Spleen (tissue), 11 donors: ENCODE measurements at regions not wholly inside any gene's neighbourhood (a gene's known extent, or its start where the extent isn't known, plus 50 kb on each side); places are given as distances from the start of the nearest gene placed in this dataset.

Source experiments
- DNase-seq: peaks from one replicate; pipeline ENCODE4 v3.0.0-alpha.2; 2020
- H3K27ac ChIP-seq, 8 donors: fragments of 200-600 bp; sonication (generic) in 7 of 8; 1 replicate in 4 of 8; 2 replicates in 4 of 8; pipeline versions ENCODE4 v1.5.0 to v1.8.0; 2016 to 2021; ENCODE audit warnings: inconsistent platforms in 4 of 8, mild to moderate bottlenecking in 4 of 8, moderate library complexity in 1 of 8
- H3K27me3 ChIP-seq, 7 donors: fragments of 200-600 bp; sonication (generic) in 6 of 7; replicated peaks in 1 of 7; 1 replicate in 4 of 7; 2 replicates in 3 of 7; pipeline versions ENCODE4 v1.5.0 to v1.8.0; 2016 to 2021; ENCODE audit warnings: inconsistent platforms in 3 of 7, mild to moderate bottlenecking in 1 of 7
- H3K36me3 ChIP-seq, 6 donors: fragments of 200-600 bp; sonication (generic) in 5 of 6; 1 replicate in 4 of 6; 2 replicates in 2 of 6; pipeline versions ENCODE4 v1.5.0 to v1.8.0; 2016 to 2021; ENCODE audit warnings: inconsistent platforms in 2 of 6
- H3K4me1 ChIP-seq, 6 donors: fragments of 200-600 bp; sonication (generic) in 5 of 6; 1 replicate in 3 of 6; 2 replicates in 3 of 6; pipeline versions ENCODE4 v1.5.0 to v1.8.0; 2016 to 2021; ENCODE audit warnings: inconsistent platforms in 3 of 6
- H3K4me3 ChIP-seq, 8 donors: fragments of 200-600 bp; sonication (generic) in 7 of 8; 1 replicate in 4 of 8; 2 replicates in 4 of 8; pipeline versions ENCODE4 v1.5.0 to v1.8.0; 2016 to 2021; ENCODE audit warnings: inconsistent platforms in 4 of 8, mild to moderate bottlenecking in 4 of 8, moderate library complexity in 2 of 8
- H3K9me3 ChIP-seq, 8 donors: fragments of 200-600 bp; sonication (generic) in 7 of 8; 1 replicate in 4 of 8; 2 replicates in 4 of 8; pipeline versions ENCODE4 v1.5.0 to v1.8.0; 2016 to 2021; ENCODE audit warnings: inconsistent platforms in 4 of 8
- POLR2A ChIP-seq, 3 donors: fragments of 450-650 bp; IDR thresholded peaks; one replicate each; pipeline ENCODE4 v1.5.1; 2017; ENCODE audit warnings: antibody characterized with exemption in 3 of 3, mild to moderate bottlenecking in 1 of 3
- POLR2AphosphoS5 ChIP-seq, 3 donors: sonication (generic); formaldehyde crosslinking; IDR thresholded peaks; one replicate each; pipeline ENCODE4 v1.5.1; 2017; ENCODE audit warnings: antibody characterized with exemption in 3 of 3
- WGBS, 5 donors: extraction: QIAGEN DNeasy Blood & Tissue Kit in 3 of 5; methylation state at CpG; one replicate each; pipeline versions ENCODE4 v1.1.5 to v1.1.7; 2013 to 2018; 5-methylcytosine and 5-hydroxymethylcytosine counted together
- intact Hi-C: fragments of 100-400 bp; cut with DNase I; formaldehyde crosslinking; loops from one replicate; pipeline ENCODE4 v1.15.0; 2023; ENCODE audit warnings: low total_unique reads
- TF ChIP-seq, protein P1 (sequence below), 11 experiments: fragments of 200-600 bp in 7 of 11; fragments of 450-650 bp in 4 of 11; sonication (generic) in 4 of 11; IDR thresholded peaks in 8 of 11; conservative IDR thresholded peaks in 3 of 11; 1 replicate in 7 of 11; 2 replicates in 4 of 11; pipeline versions ENCODE4 v1.4.0 to v1.8.0; 2016 to 2021; ENCODE audit warnings: antibody characterized with exemption in 11 of 11, inconsistent platforms in 4 of 11, mild to moderate bottlenecking in 1 of 11
- donor health status: healthy with polysubstance abuse.
- donor health status: DM: no; HTN: no; CAD: no; lungs with moderate emphysema.
- donor health status: DM: no; HTN: no; CAD: no.
- donor health status: Bipolar disorder and iron deficiency.
- donor health status: healthy.
- donor health status: DM: no; HTN: no; CAD: no.
- donor health status: DM: yes; HTN: yes; CAD: no.

GRCh38 chr10:118537623-118538022 lies 57.8 kb downstream of the PRLHR start:
- intact Hi-C loops, result no loop called here
- Histone ChIP-seq H3K36me3 (no peaks in the 10 kb centered on the region), H3K4me3 (no peak overlapping the region), H3K27ac (no peak overlapping the region), H3K27me3 (peaks cover 0 to 24% (median 0%) of the 10 kb centered on the region in 7 donors), H3K4me1 (no peaks in the 10 kb centered on the region), H3K9me3 (no peaks in the 10 kb centered on the region)
- TF ChIP-seq, protein P1, sequence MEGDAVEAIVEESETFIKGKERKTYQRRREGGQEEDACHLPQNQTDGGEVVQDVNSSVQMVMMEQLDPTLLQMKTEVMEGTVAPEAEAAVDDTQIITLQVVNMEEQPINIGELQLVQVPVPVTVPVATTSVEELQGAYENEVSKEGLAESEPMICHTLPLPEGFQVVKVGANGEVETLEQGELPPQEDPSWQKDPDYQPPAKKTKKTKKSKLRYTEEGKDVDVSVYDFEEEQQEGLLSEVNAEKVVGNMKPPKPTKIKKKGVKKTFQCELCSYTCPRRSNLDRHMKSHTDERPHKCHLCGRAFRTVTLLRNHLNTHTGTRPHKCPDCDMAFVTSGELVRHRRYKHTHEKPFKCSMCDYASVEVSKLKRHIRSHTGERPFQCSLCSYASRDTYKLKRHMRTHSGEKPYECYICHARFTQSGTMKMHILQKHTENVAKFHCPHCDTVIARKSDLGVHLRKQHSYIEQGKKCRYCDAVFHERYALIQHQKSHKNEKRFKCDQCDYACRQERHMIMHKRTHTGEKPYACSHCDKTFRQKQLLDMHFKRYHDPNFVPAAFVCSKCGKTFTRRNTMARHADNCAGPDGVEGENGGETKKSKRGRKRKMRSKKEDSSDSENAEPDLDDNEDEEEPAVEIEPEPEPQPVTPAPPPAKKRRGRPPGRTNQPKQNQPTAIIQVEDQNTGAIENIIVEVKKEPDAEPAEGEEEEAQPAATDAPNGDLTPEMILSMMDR (IDR thresholded peaks at IDR 0.05 in 8 of 11, conservative IDR thresholded peaks at IDR 0.05 in 3 of 11), result no peak
- no peak for DNase-seq
- 74 to 88% (median 82%) methylated on average over 1 of the region's 1 CpG for WGBS, 5 donors

DNA sequence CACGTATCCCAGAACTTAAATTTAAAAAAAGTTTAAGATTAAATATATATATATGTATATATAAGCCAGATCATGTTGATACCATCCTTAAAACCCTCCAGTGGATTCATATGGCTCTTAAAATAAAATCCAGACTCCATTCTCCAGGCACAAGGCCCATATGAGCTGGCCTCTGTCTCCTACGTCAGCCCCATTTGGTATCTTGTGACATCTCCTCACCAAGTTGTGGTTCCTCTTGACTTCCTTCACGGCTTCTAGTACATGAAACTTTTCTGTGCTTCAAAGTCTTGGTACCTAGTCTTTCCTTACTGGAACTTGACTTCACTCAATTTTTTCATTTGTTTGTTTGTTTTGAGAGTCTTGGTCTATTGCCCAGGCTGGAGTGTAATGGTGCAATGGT lies 61.3 kb downstream of the PRLHR start:
- Histone ChIP-seq H3K4me1 (no peaks in the 10 kb centered on the region), H3K36me3 (no peaks in the 10 kb centered on the region), H3K4me3 (no peak overlapping the region), H3K27ac (no peak overlapping the region), H3K9me3 (no peaks in the 10 kb centered on the region), H3K27me3 (no peaks in the 10 kb centered on the region)
- TF ChIP-seq POLR2A (IDR thresholded peaks at IDR 0.05), result no peak
- DNase-seq, result no peak
- intact Hi-C loops, result no loop called here
- 77 to 92% (median 83%) methylated on average over 3 of the region's 3 CpGs for WGBS, 5 donors

- 36 to 55% (median 40%) methylated on average over 12 of the region's 12 CpGs for WGBS, 5 donors
- intact Hi-C loops, result no loop called here
Measured at GRCh38 chr10:118531105-118531852, 64.2 kb downstream of the PRLHR start.

GRCh38 chr10:118528426-118528825 lies 67.0 kb downstream of the PRLHR start:
- WGBS, 5 donors, result 78 to 97% (median 86%) methylated on average over 6 of the region's 6 CpGs
- Histone ChIP-seq H3K27ac (no peak overlapping the region), H3K9me3 (no peaks in the 10 kb centered on the region), H3K36me3 (no peaks in the 10 kb centered on the region), H3K27me3 (peaks cover 0 to 3% (median 0%) of the 10 kb centered on the region in 7 donors), H3K4me3 (no peak overlapping the region), H3K4me1 (no peaks in the 10 kb centered on the region)
- TF ChIP-seq POLR2AphosphoS5 (IDR thresholded peaks at IDR 0.05) (no peak), POLR2A (IDR thresholded peaks at IDR 0.05) (no peak)
- TF ChIP-seq, protein P1 (IDR thresholded peaks at IDR 0.05 in 8 of 11, conservative IDR thresholded peaks at IDR 0.05 in 3 of 11), result no peak
- no peak for DNase-seq
- intact Hi-C loops, result no loop called here

More at GRCh38 chr10:118531105-118531852, 64.2 kb downstream of the PRLHR start:
- no peak for TF ChIP-seq POLR2AphosphoS5 (IDR thresholded peaks at IDR 0.05)
- TF ChIP-seq POLR2A (IDR thresholded peaks at IDR 0.05), result no peak
- TF ChIP-seq, protein P1 (IDR thresholded peaks at IDR 0.05 in 8 of 11, conservative IDR thresholded peaks at IDR 0.05 in 3 of 11), result no peak
- no peaks in the 10 kb centered on the region for H3K4me1 ChIP-seq
- H3K9me3 ChIP-seq, result no peaks in the 10 kb centered on the region
- H3K4me3 ChIP-seq, result no peak overlapping the region
- H3K36me3 ChIP-seq, result no peaks in the 10 kb centered on the region
- DNase-seq, result no peak
- peaks cover 0 to 3% (median 0%) of the 10 kb centered on the region in 7 donors for H3K27me3 ChIP-seq
- H3K27ac ChIP-seq, result no peak overlapping the region
